Lower leg skin (tissue), 3 donors: ENCODE measurements at regions not wholly inside any gene's neighbourhood (a gene's known extent, or its start where the extent isn't known, plus 50 kb on each side); places are given as distances from the start of the nearest gene placed in this dataset.
"Not testable (repeated sequence)": the region's sequence is repeated elsewhere in the genome, so short reads cannot be mapped to it uniquely, and the experiment has no call there.

Experiments used
- CTCF ChIP-seq, 3 donors: fragments of 450-650 bp; IDR thresholded peaks; one replicate each; pipeline ENCODE4 v1.5.1; 2016; ENCODE audit warnings: antibody characterized with exemption in 3 of 3, mild to moderate bottlenecking in 3 of 3, moderate library complexity in 2 of 3
- POLR2A ChIP-seq, 2 donors: fragments of 450-650 bp; IDR thresholded peaks; one replicate each; pipeline ENCODE4 v1.6.1; 2016 to 2017; ENCODE audit warnings: antibody characterized with exemption in 2 of 2, mild to moderate bottlenecking in 1 of 2, moderate library complexity in 1 of 2

- not testable (repeated sequence) for TF ChIP-seq CTCF, POLR2A (IDR thresholded peaks at IDR 0.05)
These were observed 1112.1 kb upstream of the TMEM132C start for GRCh38 chr12:127154830-127155229.
